HFFc6 (cell line): ENCODE measurements at regions not wholly inside any gene's neighbourhood (a gene's known extent, or its start where the extent isn't known, plus 50 kb on each side); places are given as distances from the start of the nearest gene placed in this dataset.

Experiments
- DNase-seq: peaks from one replicate; pipeline ENCODE4 v3.0.0-alpha.2; 2018
- H3K27ac Mint-ChIP-seq: 2 replicates; pipeline ENCODE4 v1.8.0; 2020; ENCODE audit warnings: mild to moderate bottlenecking, mixed read lengths
- H3K27me3 Mint-ChIP-seq: 2 replicates; pipeline ENCODE4 v1.8.0; 2021; ENCODE audit warnings: mild to moderate bottlenecking, moderate library complexity, mixed read lengths; ENCODE audit not compliant: insufficient read depth
- H3K36me3 Mint-ChIP-seq: 2 replicates; pipeline ENCODE4 v1.8.0; 2021; ENCODE audit warnings: low read depth, mixed read lengths
- H3K4me1 Mint-ChIP-seq: 2 replicates; pipeline ENCODE4 v1.8.0; 2020; ENCODE audit warnings: low read depth, mixed read lengths
- H3K4me3 Mint-ChIP-seq: 2 replicates; pipeline ENCODE4 v1.8.0; 2020; ENCODE audit warnings: mild to moderate bottlenecking, moderate library complexity, mixed read lengths
- H3K9me3 Mint-ChIP-seq: 2 replicates; pipeline ENCODE4 v1.8.0; 2020; ENCODE audit warnings: mild to moderate bottlenecking, mixed read lengths
- CTCF ChIP-seq: fragments of 200-600 bp; sonication (generic); IDR thresholded peaks from 2 replicates; pipeline ENCODE4 v1.5.0; 2021; ENCODE audit warnings: antibody characterized with exemption, mild to moderate bottlenecking

- no peak for TF ChIP-seq CTCF
- no peak for DNase-seq
- Mint-ChIP-seq H3K4me1 (peaks cover 18% of the 10 kb centered on the region), H3K9me3 (peaks cover 3% of the 10 kb centered on the region; the same call in 1 of the 2 replicates), H3K27ac (no peak overlapping the region), H3K27me3 (peaks cover 21% of the 10 kb centered on the region), H3K36me3 (no peaks in the 10 kb centered on the region), H3K4me3 (peak overlapping the region; percentile 20; the same call in 1 of the 2 replicates)
Measured at GRCh38 chr20:48538856-48539255, 288.9 kb downstream of the PREX1 start.

DNA sequence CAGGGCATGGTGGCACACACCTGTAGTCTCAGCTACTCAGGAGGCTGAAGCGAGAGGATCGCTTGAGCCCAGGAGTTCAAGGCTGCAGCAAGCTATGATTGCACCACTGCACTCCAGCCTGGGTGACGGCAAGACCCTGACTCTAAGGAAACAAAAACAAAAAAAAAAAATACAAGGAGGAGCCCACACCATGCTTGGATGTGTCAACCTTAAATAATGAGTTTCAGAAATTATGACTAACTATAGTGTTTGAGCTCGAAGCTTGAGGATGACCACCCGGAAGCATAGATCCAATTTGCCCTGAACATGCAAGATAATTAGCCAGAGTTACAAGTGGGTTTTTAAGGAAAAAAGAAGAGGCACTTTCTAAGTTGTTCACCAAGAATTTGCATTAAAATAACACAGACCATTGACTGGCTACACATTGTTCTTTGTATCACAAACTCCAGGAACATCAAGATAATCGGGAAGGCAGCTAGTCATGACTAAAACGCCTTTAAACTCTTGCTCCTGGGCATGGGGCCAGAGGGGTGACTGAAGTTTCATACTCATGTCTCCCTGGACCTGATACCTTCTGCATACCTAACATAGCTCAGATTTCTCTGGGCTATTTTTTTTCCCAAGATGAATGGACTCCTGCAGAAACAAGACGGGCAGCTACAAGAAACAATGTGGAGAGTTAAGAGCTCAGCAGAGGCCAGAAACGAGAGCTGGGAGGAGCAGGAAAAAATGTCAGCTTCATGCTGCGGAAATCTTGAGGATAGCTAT is 289.6 kb downstream of the PREX1 start:
- no peak overlapping the region for H3K27ac Mint-ChIP-seq
- no peaks in the 10 kb centered on the region for H3K36me3 Mint-ChIP-seq
- peaks cover 18% of the 10 kb centered on the region for H3K4me1 Mint-ChIP-seq
- peaks cover 22% of the 10 kb centered on the region for H3K27me3 Mint-ChIP-seq
- peak overlapping the region; percentile 20; the same call in 1 of the 2 replicates for H3K4me3 Mint-ChIP-seq
- DNase-seq, result peak; percentile 68
- H3K9me3 Mint-ChIP-seq, result peaks cover 3% of the 10 kb centered on the region; the same call in 1 of the 2 replicates
- no peak for TF ChIP-seq CTCF

DNA sequence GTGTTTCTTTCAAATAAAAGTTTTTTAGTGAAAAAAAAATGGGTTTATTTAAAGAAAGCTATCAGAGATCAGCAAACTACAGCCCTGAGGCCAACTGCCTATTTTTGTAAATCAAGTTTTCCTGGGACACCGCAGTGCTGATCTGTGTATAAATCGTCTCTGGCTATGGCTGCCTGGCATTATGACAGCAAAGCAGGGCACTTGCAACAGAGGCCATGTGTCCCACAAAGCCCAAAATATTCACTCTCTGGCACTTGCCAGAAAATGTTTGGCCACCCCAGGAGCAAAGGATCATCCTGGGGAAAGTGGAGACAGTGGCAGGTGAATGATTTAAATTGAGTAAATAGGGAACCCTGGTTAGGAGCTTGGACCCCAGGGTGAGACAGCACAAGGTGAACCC is 291.6 kb downstream of the PREX1 start:
- Mint-ChIP-seq H3K36me3 (no peaks in the 10 kb centered on the region), H3K4me1 (peaks cover 18% of the 10 kb centered on the region), H3K27ac (no peak overlapping the region), H3K27me3 (peaks cover 17% of the 10 kb centered on the region), H3K9me3 (no peaks in the 10 kb centered on the region), H3K4me3 (no peak overlapping the region)
- no peak for DNase-seq
- no peak for TF ChIP-seq CTCF

- Mint-ChIP-seq H3K4me3 (no peak overlapping the region), H3K27ac (no peak overlapping the region), H3K27me3 (peaks cover 18% of the 10 kb centered on the region), H3K9me3 (no peaks in the 10 kb centered on the region), H3K36me3 (no peaks in the 10 kb centered on the region), H3K4me1 (peaks cover 18% of the 10 kb centered on the region)
- no peak for TF ChIP-seq CTCF
- DNase-seq, result no peak
Measured at GRCh38 chr20:48535556-48535955, 292.2 kb downstream of the PREX1 start.

DNA sequence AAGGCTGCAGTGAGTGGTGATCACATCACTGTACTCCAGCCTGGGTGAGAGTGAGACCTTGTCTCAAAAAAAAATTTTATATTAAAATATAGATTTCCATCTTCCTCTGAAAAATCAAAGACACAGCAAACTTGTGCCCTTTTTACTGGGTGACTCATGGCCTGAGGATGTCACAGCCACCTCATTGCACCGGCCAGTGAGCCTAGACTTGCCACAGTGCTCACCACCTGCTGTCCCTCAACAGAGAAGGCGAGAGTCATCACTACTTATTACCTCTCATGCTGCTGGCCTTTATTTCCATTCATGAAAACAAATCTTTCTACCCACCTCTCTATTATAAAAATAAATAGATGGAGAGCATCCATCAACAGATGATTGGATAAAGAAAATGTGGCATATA is 295.8 kb downstream of the PREX1 start:
- DNase-seq, result no peak
- no peak overlapping the region for H3K27ac Mint-ChIP-seq

More for the DNA sequence above, 295.8 kb downstream of the PREX1 start:
- Mint-ChIP-seq H3K27me3 (peaks cover 16% of the 10 kb centered on the region), H3K4me3 (no peak overlapping the region), H3K36me3 (no peaks in the 10 kb centered on the region), H3K4me1 (no peaks in the 10 kb centered on the region), H3K9me3 (no peaks in the 10 kb centered on the region)
- no peak for TF ChIP-seq CTCF
